Mesenchymal stem cell (in vitro differentiated cells and primary cell): ENCODE measurements at regions not wholly inside any gene's neighbourhood (a gene's known extent, or its start where the extent isn't known, plus 50 kb on each side); places are given as distances from the start of the nearest gene placed in this dataset.

Experiments
- DNase-seq: peaks from one replicate; pipeline ENCODE4 v3.0.0-alpha.2; 2013
- H2AFZ ChIP-seq: one replicate; pipeline ENCODE4 v1.6.1; 2013; ENCODE audit warnings: low read depth, mild to moderate bottlenecking, control low read depth, inconsistent platforms, low read length, moderate library complexity
- H2AK5ac ChIP-seq: 2 replicates; pipeline ENCODE4 v1.6.1; 2013; ENCODE audit warnings: low read length, moderate library complexity, mild to moderate bottlenecking, inconsistent platforms; ENCODE audit not compliant: severe bottlenecking
- H2BK120ac ChIP-seq: one replicate; pipeline ENCODE4 v1.6.1; 2013; ENCODE audit warnings: low read depth, mild to moderate bottlenecking, inconsistent platforms, low read length, moderate library complexity
- H2BK12ac ChIP-seq, 2 experiments: one replicate each; pipeline ENCODE4 v1.6.1; 2013; ENCODE audit warnings: inconsistent platforms in 2 of 2, low read length in 2 of 2, mild to moderate bottlenecking in 2 of 2, moderate library complexity in 2 of 2, control low read depth in 1 of 2
- H2BK15ac ChIP-seq: one replicate; pipeline ENCODE4 v1.6.1; 2013; ENCODE audit warnings: mild to moderate bottlenecking, low read depth, inconsistent platforms; ENCODE audit not compliant: poor library complexity, severe bottlenecking
- H2BK5ac ChIP-seq: 2 replicates; pipeline ENCODE4 v1.6.1; 2013; ENCODE audit warnings: low read depth, mild to moderate bottlenecking, low read length, control low read depth, inconsistent platforms; ENCODE audit not compliant: poor library complexity, severe bottlenecking
- H3K14ac ChIP-seq, 2 experiments: one replicate each; pipeline ENCODE4 v1.6.1; 2013; ENCODE audit warnings: inconsistent platforms in 2 of 2, low read length in 2 of 2, control low read depth in 1 of 2, mild to moderate bottlenecking in 1 of 2, moderate library complexity in 1 of 2
- H3K18ac ChIP-seq, 2 experiments: one replicate each; pipeline ENCODE4 v1.6.1; 2013; ENCODE audit warnings: inconsistent platforms in 2 of 2, low read length in 2 of 2, control low read depth in 1 of 2, low read depth in 1 of 2, mild to moderate bottlenecking in 1 of 2
- H3K23ac ChIP-seq, 2 experiments: one replicate each; pipeline ENCODE4 v1.6.1; 2013; ENCODE audit warnings: inconsistent platforms in 2 of 2, low read length in 2 of 2, mild to moderate bottlenecking in 2 of 2, moderate library complexity in 2 of 2, control low read depth in 1 of 2
- H3K27ac ChIP-seq: 2 replicates; pipeline ENCODE4 v1.5.1; 2013; ENCODE audit warnings: mild to moderate bottlenecking, moderate library complexity, low read length, control low read depth, inconsistent platforms; ENCODE audit not compliant: poor library complexity, severe bottlenecking
- H3K27me3 ChIP-seq, 2 experiments: 2 replicates each; pipeline versions ENCODE4 v1.6.1 to v1.7.0; 2013; ENCODE audit warnings: low read length in 2 of 2, mild to moderate bottlenecking in 2 of 2, moderate library complexity in 2 of 2, control low read depth in 1 of 2, inconsistent platforms in 1 of 2; ENCODE audit not compliant: control insufficient read depth in 1 of 2, insufficient read depth in 1 of 2
- H3K36me3 ChIP-seq, 2 experiments: 2 replicates each; pipeline versions ENCODE4 v1.6.1 to v1.7.0; 2013; ENCODE audit warnings: low read length in 2 of 2, control low read depth in 1 of 2, inconsistent platforms in 1 of 2, low read depth in 1 of 2, mild to moderate bottlenecking in 1 of 2; ENCODE audit not compliant: insufficient read depth in 2 of 2, control insufficient read depth in 1 of 2
- H3K4ac ChIP-seq, 2 experiments: one replicate each; pipeline ENCODE4 v1.6.1; 2013; ENCODE audit warnings: inconsistent platforms in 2 of 2, low read length in 2 of 2, mild to moderate bottlenecking in 2 of 2, moderate library complexity in 2 of 2, control low read depth in 1 of 2, low read depth in 1 of 2
- H3K4me1 ChIP-seq: 2 replicates; pipeline ENCODE4 v1.6.1; 2013; ENCODE audit warnings: low read depth, low read length, control low read depth; ENCODE audit not compliant: control insufficient read depth, insufficient read depth
- H3K4me2 ChIP-seq: 2 replicates; pipeline ENCODE4 v1.6.1; 2013; ENCODE audit warnings: low read length, mild to moderate bottlenecking, inconsistent platforms; ENCODE audit not compliant: poor library complexity, severe bottlenecking
- H3K4me3 ChIP-seq, 2 experiments: 2 replicates each; pipeline versions ENCODE4 v1.5.1 to v1.7.0; 2013; ENCODE audit warnings: low read length in 2 of 2, mild to moderate bottlenecking in 2 of 2, control low read depth in 1 of 2, low read depth in 1 of 2; ENCODE audit not compliant: insufficient read depth in 1 of 2
- H3K79me1 ChIP-seq: replicated peaks from 2 replicates; pipeline ENCODE4 v1.6.1; 2013; ENCODE audit warnings: mild to moderate bottlenecking, control low read depth, low read length, inconsistent platforms; ENCODE audit not compliant: poor library complexity, severe bottlenecking
- H3K9ac ChIP-seq: 2 replicates; pipeline ENCODE4 v1.7.0; 2013; ENCODE audit warnings: mild to moderate bottlenecking, low read length, moderate library complexity
- H3K9me3 ChIP-seq: 2 replicates; pipeline ENCODE4 v1.7.0; 2013; ENCODE audit warnings: mild to moderate bottlenecking, low read length; ENCODE audit not compliant: control insufficient read depth
- H4K8ac ChIP-seq: one replicate; pipeline ENCODE4 v1.6.1; 2013; ENCODE audit warnings: inconsistent platforms, mild to moderate bottlenecking, low read length, moderate library complexity
- H4K91ac ChIP-seq: one replicate; pipeline ENCODE4 v1.6.1; 2013; ENCODE audit warnings: mild to moderate bottlenecking, low read length, inconsistent platforms
- WGBS: methylation state at CpG from one replicate; pipeline ENCODE4 v1.1.7; 2013; ENCODE audit warnings: mixed read lengths; 5-methylcytosine and 5-hydroxymethylcytosine counted together

DNA sequence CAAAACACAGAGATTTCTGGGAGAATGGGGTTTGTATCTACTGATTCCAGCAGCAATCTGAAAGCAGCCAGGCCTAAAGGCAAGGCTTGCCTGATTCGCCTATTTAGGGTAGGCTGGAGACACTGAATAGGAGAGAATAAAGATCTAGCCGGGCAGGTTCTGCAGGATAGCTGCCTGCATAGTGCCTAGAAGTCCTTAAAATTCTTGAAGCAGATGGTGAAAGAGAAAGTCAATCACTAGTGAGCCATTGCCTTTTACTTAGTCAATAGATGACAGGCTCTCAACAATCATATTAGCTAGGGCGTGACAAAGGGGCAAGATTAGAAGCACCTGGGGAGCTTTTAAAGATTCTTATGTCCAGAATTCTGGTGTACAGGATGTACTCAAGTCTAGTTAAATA lies 522.7 kb downstream of the HTR1A start:
- Histone ChIP-seq H3K4me1 (no peaks in the 10 kb centered on the region), H3K4me3 (no peak overlapping the region), H2BK12ac (no peak overlapping the region), H4K91ac (no peak overlapping the region), H3K4me2 (no peak overlapping the region), H3K23ac (no peak overlapping the region), H2BK120ac (no peak overlapping the region), H2BK5ac (no peak overlapping the region), H3K79me1 (no peaks in the 10 kb centered on the region), H2BK15ac (no peak overlapping the region), H3K36me3 (no peaks in the 10 kb centered on the region), H3K4ac (no peak overlapping the region), H2AK5ac (no peak overlapping the region), H3K9me3 (no peaks in the 10 kb centered on the region), H3K14ac (no peak overlapping the region), H3K27ac (no peak overlapping the region), H4K8ac (no peak overlapping the region), H3K18ac (no peak overlapping the region), H3K27me3 (no peaks in the 10 kb centered on the region), H2AFZ (no peak overlapping the region), H3K9ac (no peak overlapping the region)
- WGBS: 62% methylated on average over 3 of the region's 3 CpGs
- DNase-seq: no peak

DNA sequence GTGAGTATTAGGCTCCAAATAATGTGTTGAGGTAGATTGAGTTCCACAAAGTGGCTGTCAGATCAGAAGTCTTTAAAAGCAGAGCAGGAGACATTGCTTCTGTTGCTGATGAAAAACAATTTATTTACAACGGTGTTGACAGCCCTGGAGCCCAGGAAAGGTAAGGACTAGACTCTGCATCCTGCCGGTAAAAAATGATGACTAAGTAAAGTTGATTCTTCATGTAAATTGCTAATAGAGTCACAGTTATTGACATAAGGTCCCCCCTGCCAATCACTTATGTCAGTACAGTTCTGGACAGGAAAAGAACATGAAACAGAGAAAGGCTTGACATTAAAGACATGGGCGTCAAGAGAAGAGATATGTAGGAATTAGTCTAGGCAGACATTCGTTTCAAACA lies 552.5 kb downstream of the HTR1A start:
- Histone ChIP-seq H2BK15ac (no peak overlapping the region), H3K36me3 (no peaks in the 10 kb centered on the region), H3K23ac (no peak overlapping the region), H3K9ac (no peak overlapping the region), H2AK5ac (no peak overlapping the region), H3K4me2 (no peak overlapping the region), H3K27ac (no peak overlapping the region), H3K18ac (no peak overlapping the region), H2BK5ac (no peak overlapping the region), H3K4ac (no peak overlapping the region), H3K14ac (no peak overlapping the region), H2AFZ (no peak overlapping the region), H2BK12ac (no peak overlapping the region), H3K4me1 (no peaks in the 10 kb centered on the region), H3K4me3 (no peak overlapping the region), H3K79me1 (no peaks in the 10 kb centered on the region), H3K27me3 (no peaks in the 10 kb centered on the region), H2BK120ac (no peak overlapping the region), H4K8ac (no peak overlapping the region), H3K9me3 (no peaks in the 10 kb centered on the region), H4K91ac (no peak overlapping the region)
- whole genome bisulfite sequencing: 75% methylated on average over 3 of the region's 4 CpGs
- no peak for DNase-seq

DNA sequence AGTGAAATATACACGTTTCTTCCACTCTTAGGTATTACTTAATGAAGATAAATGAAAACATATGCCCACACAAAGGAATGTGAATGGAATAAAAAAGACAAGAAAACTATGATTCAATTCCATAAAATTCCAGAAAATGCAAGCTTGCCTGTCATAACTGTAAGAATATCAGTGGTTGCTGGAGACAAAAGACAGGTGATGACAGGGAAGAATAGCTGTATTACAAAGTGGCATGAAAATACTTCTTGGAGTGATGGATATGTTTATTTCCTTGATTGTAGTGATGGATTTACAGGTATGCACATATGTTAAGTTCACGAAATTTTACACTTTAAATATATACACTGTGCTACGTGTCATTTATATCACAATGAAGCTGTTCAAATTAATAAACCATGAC lies 553.3 kb downstream of the HTR1A start:
- Histone ChIP-seq H3K9me3 (no peaks in the 10 kb centered on the region), H2BK5ac (no peak overlapping the region), H2BK15ac (no peak overlapping the region), H2AK5ac (no peak overlapping the region), H3K79me1 (no peaks in the 10 kb centered on the region), H3K27ac (no peak overlapping the region), H2BK120ac (no peak overlapping the region), H4K8ac (no peak overlapping the region), H2BK12ac (no peak overlapping the region), H3K4ac (no peak overlapping the region), H2AFZ (no peak overlapping the region), H3K18ac (no peak overlapping the region), H3K4me1 (no peaks in the 10 kb centered on the region), H3K27me3 (no peaks in the 10 kb centered on the region), H3K9ac (no peak overlapping the region), H3K14ac (no peak overlapping the region), H3K23ac (no peak overlapping the region), H3K4me2 (no peak overlapping the region), H3K4me3 (no peak overlapping the region), H4K91ac (no peak overlapping the region), H3K36me3 (no peaks in the 10 kb centered on the region)
- WGBS: 83% methylated on average over 2 of the region's 3 CpGs
- DNase-seq: no peak

DNA sequence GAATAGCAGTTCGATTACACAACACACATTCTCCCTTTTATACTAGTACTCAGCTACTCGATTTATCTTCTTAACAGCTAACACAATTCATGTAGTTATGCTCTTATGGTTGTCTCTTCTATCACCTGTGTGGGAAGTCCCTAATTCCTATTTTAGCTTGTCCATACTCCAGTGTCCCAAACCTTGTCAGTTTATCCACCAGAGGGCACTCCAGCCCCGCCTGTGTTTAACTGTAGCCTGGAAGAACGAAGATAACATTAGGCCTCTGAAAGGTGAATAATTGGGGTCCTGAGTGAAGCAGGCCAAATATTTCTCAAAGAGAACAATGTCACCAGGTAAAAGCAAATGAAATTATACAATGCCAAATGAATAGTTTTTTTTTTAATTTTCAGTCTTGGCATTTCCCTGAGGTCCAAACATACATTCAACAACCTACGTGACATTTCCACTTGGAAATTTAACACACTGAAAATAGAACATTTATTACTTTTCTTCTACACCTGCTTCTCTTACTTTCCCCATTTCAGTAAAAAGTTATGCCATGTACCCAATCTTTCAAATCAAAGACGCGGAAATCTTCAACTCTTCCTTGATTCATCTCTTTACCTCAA lies 560.7 kb downstream of the HTR1A start:
- peak; percentile 45 for DNase-seq
- Histone ChIP-seq H3K4me1 (peaks cover 2% of the 10 kb centered on the region), H2AK5ac (no peak overlapping the region), H3K4ac (no peak overlapping the region), H3K36me3 (no peaks in the 10 kb centered on the region), H3K79me1 (no peaks in the 10 kb centered on the region), H3K4me3 (no peak overlapping the region), H2BK12ac (no peak overlapping the region), H3K4me2 (no peak overlapping the region), H3K14ac (no peak overlapping the region), H3K18ac (no peak overlapping the region), H3K23ac (no peak overlapping the region), H4K8ac (no peak overlapping the region), H3K27me3 (no peaks in the 10 kb centered on the region), H2BK5ac (no peak overlapping the region), H2BK120ac (no peak overlapping the region), H3K9ac (no peak overlapping the region), H4K91ac (no peak overlapping the region), H2BK15ac (no peak overlapping the region), H3K9me3 (no peaks in the 10 kb centered on the region), H2AFZ (no peak overlapping the region), H3K27ac (no peak overlapping the region)
- WGBS: 43% methylated on average over 7 of the region's 7 CpGs
